Stimulated activated CD8-positive, alpha-beta memory T cell treated with anti-CD3 and anti-CD28 coated beads, Interleukin-7, amount 100 ng/mL, for 48 hours (primary cell): ENCODE measurements at regions not wholly inside any gene's neighbourhood (a gene's known extent, or its start where the extent isn't known, plus 50 kb on each side); places are given as distances from the start of the nearest gene placed in this dataset.

Experiments
- DNase-seq, 2 donors: peaks; one replicate each; pipeline ENCODE4 v3.0.0-alpha.2; 2020; ENCODE audit warnings: low read depth in 1 of 2; ENCODE audit errors: extremely low read depth in 1 of 2

DNA sequence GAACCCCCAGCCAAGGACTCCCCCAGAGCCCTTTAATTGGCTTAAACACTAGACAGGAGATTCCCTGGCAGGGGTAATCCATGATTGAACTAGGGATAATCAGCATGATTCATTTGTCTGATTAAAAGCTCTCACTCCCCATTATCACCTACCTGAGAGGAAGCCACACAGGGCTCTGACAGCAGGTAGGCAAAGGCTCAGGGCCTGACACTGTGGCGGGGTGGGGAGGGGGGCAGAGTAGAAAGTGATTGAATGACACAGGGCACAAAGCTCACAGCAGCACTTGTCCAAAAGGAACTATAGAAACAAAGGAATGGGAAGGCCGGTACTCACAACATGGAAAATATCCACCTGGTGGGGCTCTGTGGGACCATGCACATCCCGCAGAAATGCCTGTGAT is 231.6 kb downstream of the MAFB start:
- no peak for DNase-seq

DNA sequence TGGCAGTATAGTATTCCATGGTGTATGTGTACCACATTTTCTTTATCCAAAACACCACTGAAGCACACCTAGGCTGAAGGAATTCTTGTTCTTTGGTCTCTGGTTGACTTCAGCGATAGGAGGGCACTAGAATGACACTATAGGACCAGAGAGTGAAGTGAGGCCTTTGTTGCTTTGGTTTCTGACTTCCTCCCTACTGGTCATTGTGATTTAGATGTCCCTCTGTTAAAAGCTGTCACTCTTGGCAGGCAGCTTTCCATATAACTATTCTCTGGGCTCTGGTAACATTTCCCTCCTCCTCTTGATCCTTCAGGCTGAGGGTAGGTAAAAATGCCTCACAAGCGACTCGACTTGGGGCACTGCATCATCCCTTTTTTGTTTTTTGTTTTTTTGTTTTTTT is 236.3 kb downstream of the MAFB start:
- no peak for DNase-seq

DNA sequence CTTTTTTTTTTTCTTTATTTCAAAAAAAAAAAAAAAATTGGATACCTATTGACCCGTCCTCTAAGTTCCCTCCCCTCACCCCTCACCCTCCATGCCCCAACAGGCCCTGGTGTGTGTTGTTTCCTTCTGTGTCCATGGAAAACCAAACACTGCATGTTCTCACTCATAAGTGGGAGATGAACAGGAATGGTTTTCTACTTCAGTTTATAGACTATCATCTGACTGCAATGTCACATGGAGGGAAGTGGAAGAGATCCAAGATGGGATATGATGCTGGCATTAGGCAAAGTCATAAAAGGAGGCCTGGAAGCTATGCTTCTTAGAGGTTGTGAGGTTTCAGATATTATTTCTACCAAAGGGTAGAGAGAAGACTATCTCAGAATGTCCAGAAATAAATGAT is 237.5 kb downstream of the MAFB start:
- DNase-seq: no peak

DNA sequence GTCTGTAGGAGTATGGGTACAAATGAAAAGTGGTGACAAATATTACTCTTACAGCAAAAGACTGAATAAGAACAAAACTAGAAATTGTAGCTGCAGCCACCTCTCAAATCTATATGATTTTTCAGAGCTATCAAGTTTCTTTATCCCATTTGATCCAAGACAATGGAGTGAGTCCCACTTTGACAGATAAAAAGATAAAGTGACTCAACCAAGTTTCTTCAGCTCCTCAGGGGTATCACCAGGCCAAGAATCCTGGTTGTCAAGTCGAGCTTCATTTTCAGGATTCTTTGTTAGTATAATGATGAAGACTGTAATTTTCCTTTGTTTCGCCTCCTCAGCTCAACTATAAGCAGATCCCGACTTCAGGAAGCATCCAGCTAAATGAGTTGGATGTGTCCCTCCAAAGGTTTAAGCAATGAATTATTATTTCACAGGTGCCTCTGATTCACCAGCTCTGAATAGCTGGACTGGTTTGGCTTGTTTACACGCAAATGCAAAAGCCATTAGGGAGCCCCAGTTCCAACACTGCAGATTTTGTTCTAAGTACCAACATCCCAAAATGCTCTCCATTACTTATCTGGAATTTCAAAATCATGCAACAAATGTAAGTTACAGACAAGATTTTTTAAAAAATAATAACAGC is 238.9 kb downstream of the MAFB start:
- DNase-seq: no peak

DNA sequence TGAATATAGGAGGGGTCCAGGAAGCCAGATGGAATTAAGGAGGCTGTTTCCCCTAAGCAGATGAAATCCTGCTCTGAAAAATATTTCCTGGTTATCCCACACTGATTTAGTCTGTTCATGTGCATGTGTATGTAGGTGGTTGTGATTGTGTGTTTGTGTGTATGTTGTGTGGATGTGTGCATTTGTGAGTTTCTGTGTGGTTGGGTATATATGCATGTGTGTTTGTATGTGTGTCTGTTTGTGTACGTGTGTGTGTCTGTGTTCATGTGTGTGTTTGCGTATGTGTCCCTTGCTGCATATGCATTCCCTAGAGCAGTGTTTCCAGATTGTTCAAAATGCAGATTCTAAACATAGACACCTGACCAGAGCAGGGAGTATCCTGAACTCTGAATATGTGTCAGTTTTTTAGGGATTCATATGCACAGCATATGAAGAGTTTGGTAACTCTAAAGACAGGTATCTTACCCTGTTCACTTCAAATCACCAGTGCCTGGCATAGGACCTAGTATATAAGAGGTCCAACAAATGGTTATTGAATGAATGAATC is 239.8 kb downstream of the MAFB start:
- no peak for DNase-seq

DNA sequence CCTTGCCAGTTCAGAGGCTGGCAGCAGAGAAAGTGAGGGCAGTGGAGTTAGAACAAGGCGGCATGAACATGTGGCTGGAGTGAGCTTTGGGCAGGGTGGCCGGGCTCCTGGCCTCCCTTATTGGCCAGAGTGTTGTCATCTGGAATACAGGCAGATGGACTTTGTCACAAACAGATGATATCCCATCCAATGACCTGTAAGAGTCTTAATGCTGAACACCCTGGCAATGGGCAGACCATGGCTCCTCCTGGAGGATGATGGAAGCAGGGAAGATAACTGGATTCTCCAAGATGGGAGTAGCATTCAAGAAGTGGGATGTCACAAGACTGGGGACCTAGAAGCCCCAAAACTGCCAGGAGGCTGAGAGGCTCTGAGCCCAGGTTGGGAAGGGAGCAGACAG is 242.1 kb downstream of the MAFB start:
- DNase-seq: no peak

DNA sequence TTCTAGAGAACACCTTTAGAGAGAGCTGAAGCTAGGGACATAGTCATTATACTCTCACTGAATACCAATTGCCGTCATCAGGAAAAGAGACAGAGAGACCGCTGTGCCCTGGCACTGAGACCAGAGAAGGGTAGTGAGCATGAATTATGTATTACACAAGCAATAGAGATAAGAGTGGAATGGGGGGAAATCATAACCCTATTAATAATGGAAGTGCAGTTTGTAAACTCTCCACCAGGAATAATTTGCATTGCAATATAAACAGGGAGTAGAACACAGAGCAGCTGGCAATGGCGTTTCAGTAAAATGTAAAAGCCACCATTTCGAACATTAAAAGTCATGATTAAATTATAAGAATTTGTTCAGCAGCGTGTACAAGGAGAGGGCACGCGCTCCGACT is 244.5 kb downstream of the MAFB start:
- no peak for DNase-seq

DNA sequence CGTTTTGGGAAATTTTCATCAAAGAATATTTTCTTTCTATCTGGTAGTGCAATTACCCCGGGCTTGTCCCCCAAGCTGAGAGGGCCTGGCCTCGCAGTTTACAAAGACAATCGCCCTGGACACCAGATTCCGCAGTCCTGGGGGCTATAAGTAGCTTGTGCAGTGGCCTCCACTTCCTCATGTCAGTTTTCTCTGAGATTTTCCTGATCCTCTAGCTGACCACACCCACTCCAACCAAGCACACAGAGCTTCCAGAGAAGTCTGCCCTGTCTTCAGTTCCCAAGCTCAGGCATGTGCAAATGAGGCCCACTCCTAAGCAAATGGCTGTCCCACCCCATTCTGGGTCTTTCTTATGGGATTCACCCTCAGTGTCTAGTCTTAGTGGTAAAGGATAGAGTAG is 245.3 kb downstream of the MAFB start:
- no peak for DNase-seq

DNA sequence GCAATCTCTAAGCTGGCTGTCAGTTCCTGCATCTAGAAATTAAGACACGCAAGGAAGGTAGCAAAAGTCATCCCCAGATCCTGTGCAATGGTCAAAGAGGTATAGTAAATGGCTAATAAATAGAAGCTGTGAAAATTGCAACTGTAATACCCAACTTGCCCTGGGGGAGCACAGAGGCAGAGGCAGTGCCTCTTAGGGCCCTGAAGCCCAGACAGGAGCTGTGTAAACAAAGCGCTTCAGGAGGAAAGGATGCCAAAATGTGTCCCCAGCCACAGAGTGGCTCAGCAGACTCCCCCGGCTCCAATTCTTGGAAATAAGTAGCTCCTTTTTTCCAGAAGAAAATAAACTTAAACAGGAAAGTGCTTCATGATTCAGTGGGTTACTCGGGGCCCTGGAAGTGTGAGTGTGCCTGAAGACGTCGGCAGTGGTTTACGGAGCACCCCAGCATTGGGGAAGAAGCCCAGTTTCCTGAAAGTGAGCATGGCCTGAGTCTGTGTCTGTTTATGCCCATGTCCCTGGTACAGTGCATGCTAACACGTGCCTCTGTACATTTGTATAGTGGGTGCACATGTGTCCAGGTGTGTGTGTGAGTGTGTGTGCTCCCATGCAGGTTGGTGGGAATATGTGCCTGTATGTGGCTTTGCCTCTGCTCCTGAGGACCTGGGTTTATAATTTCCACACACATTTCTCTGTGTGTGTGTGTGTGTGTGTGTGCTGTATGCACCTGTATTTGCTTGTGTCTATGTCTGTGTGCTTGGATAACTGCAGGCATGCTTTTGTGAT is 246.7 kb downstream of the MAFB start:
- DNase-seq: no peak

DNA sequence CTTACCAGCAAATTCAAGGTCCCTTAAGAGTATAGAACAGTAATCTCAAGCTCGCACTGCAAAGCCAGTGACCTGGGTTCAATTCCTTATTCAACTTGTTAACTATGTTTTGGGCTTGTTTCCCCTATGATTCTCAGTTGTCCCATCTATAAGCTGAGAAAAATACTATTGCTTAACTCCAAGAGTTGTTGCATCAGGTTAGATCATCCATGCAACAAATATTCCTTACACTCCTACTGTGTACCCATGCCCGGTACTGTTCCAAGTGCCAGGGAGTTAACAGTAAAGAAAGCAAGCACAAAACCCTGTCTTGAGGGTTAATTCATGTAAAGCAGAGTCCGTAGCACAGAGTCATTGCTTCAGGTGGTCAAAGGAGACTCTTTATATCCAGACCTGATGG is 247.3 kb downstream of the MAFB start:
- DNase-seq: no peak

DNA sequence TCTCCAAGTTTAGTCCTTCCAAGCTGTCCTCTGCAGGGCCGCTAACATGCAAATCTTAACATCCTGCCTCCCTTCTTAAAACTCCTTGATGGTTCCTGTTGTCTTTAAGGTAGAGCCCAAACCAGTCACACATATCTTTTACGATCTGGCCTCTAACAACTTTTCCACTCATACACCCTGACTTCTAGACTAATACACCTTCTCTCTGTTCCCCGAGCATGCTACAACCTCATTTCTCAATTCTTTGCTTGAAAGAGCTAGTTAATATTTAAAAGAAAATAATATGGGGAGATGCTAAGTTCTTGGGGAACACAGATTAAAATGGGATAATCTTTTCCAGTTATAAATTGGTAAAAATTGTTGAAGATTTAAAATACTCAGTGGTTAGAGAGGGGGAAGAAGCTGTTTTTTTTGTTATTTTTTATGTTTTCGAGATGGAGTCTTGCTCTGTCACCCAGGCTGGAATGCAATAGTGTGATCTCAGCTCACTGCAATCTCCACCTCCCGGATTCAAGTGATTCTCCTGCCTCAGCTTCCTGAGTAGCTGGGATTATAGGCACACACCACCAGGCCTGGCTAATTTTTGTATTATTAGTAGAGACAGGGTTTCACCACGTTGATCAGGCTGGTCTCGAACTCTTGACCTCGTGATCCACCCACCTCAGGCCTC is 250.7 kb downstream of the MAFB start:
- no peak for DNase-seq

DNA sequence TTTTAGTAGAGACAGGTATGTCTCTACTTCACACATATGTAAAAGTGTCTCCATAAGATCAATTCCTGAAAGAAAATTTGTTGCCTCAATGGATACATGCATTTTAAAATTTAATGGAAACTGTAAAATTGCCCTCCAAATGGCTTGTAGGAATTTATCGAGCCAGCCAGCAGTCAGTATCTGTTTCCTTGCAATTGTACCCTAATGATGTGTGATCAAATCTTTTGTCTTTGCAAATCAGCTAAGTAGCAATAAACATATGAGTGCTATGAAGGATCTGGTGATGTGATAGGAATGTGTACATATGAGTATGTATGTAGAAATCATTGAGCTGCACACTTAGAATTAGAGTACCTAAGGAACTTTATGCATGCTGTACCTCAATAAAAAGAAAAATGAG is 253.0 kb downstream of the MAFB start:
- no peak for DNase-seq

DNA sequence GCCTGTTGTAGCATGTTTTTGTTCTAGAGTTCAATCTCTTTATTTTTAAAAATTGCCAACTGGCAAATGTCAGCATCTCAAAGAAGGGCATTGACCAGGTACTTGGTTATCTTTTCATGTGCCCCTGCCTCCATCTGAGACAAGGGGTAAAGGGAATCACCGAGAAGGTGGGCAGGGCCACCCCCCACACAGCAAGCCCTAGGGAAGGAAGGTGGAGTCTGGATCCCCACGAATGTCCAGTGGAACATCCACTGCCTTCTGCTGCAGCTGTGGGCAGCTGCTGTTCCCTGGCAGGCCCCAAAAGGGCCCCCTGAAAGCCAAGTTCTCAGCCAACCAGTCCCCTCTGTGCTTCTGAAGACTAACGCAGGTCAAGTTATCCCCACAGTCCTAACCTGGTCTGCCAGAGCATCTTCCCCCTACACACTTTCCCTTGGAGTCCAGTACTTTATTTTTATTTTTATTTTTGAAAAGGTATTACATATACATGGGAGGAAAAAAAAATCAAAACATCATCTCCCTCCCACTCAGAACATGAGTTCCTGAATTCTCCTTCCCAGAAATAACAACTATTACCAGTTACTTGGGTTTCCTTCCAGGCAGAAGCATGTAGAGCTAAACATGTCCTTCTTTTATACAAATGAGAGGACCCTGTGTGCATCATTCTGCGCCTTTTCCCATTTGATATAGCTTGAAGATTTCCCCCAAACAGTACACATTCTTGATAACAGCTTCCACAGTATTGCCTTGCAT is 253.7 kb downstream of the MAFB start:
- DNase-seq: no peak

DNA sequence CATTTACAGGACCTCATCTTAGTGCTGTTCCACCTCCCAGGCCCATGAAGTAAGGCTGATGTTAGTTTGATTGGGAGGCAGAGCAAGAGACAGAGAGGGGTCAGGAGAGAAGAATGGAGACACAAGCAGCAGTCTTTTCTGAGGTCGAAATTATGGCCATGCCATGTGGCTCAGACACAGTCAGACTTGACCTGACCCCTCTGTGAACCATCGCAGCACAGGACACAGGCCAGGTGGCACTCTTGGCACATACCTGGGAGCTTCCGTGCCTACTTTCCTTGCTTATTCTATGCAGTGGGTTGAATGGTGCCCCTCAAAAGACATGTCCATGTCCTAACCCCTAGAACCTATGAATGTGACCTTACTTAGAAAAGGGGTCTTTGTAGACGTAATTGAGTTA is 254.9 kb downstream of the MAFB start:
- no peak for DNase-seq

DNA sequence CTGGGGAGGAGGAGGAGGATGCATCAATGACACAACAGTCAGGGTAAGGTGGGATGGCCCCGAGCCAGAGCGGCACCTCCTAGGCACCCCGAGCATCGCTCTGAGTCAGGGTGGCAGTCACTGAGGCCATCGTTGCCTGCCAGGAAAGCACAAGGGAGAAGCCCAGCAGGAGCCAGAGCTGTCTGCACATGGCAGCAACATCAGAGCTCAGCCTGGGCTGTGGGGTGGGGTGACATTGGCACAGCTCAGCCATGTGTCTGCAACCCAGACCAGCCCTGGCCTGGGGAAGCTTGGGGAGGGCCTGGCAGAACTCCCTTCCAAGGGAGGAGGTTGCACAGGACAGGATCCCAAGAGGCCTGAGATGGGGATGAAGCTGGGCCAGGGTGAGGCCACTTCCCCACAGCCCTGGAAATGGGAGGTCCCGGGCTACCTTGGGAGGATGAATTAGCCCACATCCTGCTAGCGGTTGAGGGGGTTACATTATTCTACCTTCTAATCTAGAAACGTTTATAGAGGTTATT is 255.6 kb downstream of the MAFB start:
- no peak for DNase-seq

DNA sequence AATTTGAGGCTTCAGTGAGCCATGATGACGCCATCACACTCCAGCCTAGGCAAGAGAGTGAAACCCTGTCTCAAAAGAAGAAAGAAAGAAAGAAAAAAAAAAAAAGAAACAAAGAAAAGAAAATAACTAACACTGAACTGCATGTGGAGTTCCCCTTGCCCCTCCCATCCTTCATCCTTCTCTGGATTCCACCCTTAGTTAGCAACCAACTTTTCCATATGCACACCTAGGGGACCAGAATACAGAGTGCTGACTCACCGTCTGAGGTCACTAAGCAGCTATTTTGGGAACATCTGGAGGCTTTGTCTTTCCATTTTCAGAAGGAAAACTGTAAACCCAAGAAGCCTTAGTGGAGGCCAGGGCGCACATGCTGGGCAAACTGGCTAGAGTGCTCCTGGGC is 257.4 kb downstream of the MAFB start:
- no peak for DNase-seq

DNA sequence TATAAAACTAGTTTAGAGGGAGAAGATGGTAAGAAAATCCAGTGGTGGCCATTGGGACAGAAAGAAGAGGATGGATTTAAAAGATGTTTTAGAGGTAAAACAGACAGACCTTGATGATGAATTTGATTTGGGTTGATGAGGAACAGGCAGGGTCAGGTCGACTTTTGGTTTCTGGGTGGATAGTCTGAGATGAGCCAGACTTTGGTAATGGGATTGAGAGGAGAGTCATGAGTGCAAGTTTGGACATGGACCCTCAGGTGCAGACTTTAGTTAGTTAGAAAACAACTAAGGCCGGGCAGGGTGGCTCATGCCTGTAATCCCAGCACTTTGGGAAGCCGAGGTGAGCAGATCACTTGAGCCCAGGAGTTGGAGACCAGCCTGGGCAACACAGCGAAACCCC is 257.9 kb downstream of the MAFB start:
- DNase-seq: no peak

DNA sequence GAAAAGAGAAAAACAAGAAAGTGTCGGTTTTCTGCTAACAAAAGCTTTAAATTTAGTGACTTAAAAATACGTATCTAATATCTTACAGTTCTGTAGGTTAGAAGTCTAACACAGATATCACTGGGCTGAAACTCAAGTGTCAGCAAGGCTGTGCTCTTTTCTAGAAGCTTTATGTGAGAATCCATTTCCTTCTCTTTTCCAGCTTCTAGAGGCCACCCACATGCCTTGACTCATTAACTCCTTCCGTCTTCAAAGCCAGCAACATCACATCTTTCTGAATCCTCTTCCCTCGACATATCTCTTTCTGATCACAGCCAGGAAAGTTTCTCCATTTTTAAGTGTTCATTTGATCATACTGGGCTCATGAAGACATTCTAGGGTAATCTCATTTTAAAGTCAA is 262.0 kb downstream of the MAFB start:
- no peak for DNase-seq

DNA sequence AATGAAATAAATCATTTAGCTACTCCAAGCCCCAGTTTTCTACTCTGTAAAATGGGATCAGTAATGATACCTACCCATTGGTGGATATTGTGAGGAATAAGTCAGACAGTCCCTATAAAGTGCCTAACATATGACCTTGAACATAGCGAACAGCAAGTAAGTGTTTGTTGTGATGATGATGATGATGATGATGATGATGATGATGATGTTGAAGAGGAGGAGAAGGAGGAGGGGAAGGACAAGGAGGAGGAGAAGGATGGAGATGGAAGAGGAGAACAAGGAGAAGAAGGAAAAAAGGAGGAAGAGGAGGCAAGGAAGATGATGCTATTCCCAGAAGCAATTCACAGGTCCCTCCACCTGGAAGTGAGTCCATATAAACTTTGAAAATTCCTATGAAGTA is 264.3 kb downstream of the MAFB start:
- no peak for DNase-seq

DNA sequence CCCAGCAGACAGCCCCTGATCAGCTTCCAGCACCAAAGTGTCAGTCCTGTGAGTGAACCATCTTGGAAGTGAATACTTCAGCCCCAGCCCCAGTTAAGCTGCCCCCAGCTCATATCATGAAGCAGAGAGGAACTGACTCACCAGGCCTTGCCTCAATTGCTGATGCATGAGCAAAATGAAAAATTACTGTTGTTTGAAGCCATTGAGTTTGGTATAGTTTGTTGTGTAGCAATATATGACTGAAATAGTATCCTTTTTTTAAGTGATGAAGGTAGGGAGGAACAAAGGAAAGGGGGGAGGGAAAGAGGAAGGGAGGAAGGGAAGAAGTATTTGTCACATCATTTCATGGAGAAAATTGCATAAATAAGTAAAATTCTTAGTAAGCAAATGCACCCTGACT is 266.4 kb downstream of the MAFB start:
- DNase-seq: no peak

DNA sequence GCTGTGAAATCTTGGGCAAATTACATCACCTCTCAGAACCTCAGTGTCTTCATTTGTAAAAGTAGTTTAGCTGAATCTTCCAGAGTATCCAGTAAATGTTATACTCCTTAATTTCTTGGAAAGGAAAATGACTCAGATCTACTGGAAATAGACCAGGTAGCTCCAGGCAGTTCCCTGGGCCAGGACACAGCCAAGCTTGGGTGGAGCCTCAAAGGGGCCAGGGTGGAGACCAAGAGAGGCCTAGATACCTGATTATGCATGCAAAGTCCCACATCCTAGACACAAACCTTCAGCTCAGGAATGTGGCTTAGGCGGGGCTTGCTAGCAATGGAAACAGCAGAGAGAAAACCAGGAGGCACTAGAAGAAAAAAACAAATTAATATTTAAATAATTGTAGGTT is 272.8 kb downstream of the MAFB start:
- no peak for DNase-seq
